ENCODE measurements at regions not wholly inside any gene's neighbourhood (a gene's known extent, or its start where the extent isn't known, plus 50 kb on each side); places are given as distances from the start of the nearest gene placed in this dataset.

DNA sequence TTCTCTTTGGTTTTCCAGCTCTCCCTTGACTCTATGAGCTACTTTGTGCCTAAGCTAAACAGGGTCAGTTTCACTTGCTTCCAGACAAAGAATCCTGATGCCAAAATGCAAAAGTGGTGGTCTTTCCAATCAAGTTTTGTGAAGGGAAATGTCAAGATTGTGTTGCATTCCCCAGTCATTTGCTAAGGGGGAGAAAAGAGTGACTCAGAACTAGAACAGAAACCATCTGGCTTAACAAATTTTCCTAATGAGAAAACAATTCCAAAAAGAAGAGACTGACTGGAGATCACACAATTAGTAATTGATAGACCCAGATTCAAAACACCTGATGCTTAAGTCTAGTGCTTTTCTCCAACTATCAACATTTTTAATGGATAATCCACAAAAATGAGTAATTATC lies 235.1 kb upstream of the DIO2 start:
- ATAC-seq (ENCODE audit: low FRiP score) (no peak), DNase-seq (ENCODE audit: low spot score) (no peak)
- TF ChIP-seq, protein P1, sequence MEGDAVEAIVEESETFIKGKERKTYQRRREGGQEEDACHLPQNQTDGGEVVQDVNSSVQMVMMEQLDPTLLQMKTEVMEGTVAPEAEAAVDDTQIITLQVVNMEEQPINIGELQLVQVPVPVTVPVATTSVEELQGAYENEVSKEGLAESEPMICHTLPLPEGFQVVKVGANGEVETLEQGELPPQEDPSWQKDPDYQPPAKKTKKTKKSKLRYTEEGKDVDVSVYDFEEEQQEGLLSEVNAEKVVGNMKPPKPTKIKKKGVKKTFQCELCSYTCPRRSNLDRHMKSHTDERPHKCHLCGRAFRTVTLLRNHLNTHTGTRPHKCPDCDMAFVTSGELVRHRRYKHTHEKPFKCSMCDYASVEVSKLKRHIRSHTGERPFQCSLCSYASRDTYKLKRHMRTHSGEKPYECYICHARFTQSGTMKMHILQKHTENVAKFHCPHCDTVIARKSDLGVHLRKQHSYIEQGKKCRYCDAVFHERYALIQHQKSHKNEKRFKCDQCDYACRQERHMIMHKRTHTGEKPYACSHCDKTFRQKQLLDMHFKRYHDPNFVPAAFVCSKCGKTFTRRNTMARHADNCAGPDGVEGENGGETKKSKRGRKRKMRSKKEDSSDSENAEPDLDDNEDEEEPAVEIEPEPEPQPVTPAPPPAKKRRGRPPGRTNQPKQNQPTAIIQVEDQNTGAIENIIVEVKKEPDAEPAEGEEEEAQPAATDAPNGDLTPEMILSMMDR (IDR thresholded peaks at IDR 0.05): no peak

DNA sequence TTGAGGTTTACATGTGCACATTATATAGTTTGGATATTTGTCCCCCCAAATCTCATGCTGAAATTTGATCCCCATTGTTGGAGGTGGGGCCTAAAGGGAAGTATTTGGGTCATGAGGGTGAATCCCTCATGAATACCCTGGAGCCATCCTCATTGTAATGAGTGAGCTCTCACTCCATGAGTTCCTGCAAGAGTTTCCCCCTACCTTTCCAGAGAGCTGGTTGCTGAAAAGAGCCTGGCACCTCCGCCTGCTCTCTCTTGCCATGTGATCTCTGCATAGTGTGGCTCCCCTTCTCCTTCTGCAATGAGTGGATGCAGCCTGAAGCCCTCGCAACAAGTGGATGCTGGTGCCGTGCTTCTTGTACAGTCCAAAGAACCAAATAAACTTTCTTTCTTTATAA lies 234.3 kb upstream of the DIO2 start:
- ATAC-seq (ENCODE audit: low FRiP score) (no peak), DNase-seq (ENCODE audit: low spot score) (no peak)
- TF ChIP-seq, protein P1 (IDR thresholded peaks at IDR 0.05): no peak

DNA sequence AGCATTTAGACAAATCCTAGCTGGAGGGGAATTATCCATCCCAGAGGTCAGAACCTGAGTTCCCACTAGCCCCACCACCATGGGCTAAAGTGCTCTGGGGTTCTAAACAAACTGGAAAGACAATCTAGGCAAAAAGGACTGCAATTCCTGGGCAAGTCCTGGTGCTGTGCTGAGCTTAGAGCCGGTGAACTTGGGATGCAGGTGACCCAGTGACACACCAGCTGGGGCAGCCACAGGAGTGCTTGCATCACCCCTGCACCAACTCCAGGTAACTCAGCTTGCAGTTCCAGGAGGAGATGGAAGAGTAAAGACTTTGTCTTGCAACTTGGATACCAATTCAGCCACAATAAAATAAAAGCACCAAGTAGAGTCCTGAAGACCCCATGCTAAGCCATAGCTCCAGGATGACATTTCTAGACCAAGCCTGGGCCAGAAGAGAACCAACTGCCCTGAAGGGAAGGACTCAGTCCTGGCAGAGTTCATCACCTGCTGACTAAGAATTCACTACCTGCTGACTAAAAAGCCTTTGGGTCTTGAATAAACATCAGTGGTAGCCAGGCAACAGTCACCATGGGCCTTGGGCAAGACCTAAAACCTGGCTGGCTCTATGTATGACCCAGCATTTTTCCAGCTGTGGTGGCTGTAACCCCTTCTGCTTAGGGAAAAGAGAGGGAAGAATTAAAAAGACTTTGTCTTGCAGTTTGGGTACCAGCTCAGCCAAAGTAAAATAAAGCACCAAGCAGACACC lies 223.4 kb upstream of the DIO2 start:
- TF ChIP-seq, protein P1 (IDR thresholded peaks at IDR 0.05): no peak
- DNase-seq (ENCODE audit: low spot score) (no peak), ATAC-seq (ENCODE audit: low FRiP score) (no peak)

DNA sequence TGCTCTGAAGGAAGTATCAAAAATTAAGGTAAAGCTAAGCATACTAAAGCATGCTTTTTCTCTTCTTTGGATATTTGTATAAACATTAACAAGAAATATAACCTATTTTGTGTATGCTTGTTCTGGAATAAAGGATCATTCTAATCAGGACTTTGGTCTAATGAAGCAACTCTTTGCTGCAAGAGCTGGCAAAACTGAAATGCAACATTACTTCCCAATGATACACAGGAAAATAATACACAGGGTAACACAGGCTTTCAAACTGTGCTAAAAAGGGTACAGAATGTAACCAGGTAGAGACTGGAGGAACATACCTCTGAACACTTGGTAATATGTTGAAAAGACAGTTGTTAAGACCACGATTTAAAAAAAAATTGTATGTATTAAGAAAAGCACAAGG lies 222.5 kb upstream of the DIO2 start:
- DNase-seq (ENCODE audit: low spot score) (no peak), ATAC-seq (ENCODE audit: low FRiP score) (no peak)
- TF ChIP-seq, protein P1 (IDR thresholded peaks at IDR 0.05): no peak

DNA sequence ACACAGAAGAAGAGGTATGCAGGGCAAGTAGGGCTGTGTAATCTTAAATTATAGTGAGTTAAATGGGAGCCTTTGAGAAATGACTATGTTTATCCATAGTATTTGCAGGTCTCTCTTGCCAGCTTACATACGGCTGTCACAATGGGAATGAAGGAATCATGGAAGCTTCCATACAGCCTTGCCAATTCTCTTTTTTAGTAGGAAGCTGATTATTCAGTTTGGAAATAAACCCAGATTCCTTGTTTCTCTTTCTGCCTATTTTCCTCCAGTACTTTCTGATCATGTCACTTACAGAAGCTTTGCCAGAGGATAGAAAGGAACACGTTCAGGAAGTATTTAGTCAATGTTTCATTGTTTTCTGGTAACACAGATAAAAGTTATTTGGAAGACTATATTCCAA lies 217.4 kb upstream of the DIO2 start:
- TF ChIP-seq, protein P1 (IDR thresholded peaks at IDR 0.05): no peak
- no peak for DNase-seq (ENCODE audit: low spot score)

DNA sequence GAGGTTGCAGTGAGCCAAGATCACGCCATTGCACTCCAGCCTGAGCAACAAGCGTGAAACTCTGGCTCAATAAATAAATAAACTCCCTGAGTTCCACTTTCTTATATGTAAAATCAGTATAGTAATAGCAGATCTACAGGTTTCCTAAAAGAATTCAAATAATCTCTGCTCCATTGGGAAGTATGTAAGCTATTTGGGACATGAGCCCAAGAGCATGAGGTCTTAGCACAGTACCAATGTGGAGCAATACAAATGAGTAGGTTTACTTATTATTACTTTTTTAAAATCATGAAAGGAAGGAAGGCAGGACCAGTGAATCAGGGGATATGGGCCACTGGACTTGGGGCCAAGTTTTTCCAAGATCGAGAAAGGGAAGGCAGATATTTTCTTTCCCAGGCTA lies 216.9 kb upstream of the DIO2 start:
- DNase-seq (ENCODE audit: low spot score): no peak
- no peak for ATAC-seq (ENCODE audit: low FRiP score)
- TF ChIP-seq, protein P1 (IDR thresholded peaks at IDR 0.05): no peak

More for the DNA sequence above, 217.4 kb upstream of the DIO2 start:
- no peak for ATAC-seq (ENCODE audit: low FRiP score)

DNA sequence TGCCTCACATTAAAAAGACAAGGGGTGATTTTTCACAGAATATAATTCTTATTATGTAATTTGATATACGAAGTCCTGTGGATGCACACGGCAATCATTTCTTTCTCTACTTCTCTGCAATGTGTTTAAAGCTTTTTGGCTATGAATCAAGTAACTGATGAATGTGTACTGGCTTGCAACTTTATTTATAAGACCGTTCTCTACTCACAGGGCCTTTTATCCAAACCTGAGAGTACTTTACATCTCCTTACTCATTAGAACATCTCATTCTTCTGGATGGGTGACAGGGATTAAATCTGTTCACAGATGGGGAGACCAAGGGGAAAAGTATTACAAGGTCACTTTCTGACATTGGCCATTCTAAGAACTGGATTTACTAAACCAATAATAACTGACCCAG lies 215.8 kb upstream of the DIO2 start:
- no peak for DNase-seq (ENCODE audit: low spot score)
- TF ChIP-seq, protein P1 (IDR thresholded peaks at IDR 0.05): no peak
- ATAC-seq (ENCODE audit: low FRiP score): no peak

Data from omental fat pad (tissue), 3 donors.